H54 (cell line): ENCODE measurements at regions not wholly inside any gene's neighbourhood (a gene's known extent, or its start where the extent isn't known, plus 50 kb on each side); places are given as distances from the start of the nearest gene placed in this dataset.

ENCODE experiments used
- DNase-seq: peaks from one replicate; pipeline ENCODE4 v3.0.0; 2011; ENCODE audit warnings: low spot score, mixed read lengths; ENCODE audit not compliant: insufficient read length
- FAIRE-seq: peaks from 3 replicates; lab custom pipeline; 2011; peaks lifted over from hg19 to GRCh38; lab: Jason Lieb, UNC
- POLR2A ChIP-seq: IDR thresholded peaks from 2 replicates; pipeline ENCODE4 v1.6.1; 2011; ENCODE audit warnings: low read depth, mild to moderate bottlenecking, low read length

DNA sequence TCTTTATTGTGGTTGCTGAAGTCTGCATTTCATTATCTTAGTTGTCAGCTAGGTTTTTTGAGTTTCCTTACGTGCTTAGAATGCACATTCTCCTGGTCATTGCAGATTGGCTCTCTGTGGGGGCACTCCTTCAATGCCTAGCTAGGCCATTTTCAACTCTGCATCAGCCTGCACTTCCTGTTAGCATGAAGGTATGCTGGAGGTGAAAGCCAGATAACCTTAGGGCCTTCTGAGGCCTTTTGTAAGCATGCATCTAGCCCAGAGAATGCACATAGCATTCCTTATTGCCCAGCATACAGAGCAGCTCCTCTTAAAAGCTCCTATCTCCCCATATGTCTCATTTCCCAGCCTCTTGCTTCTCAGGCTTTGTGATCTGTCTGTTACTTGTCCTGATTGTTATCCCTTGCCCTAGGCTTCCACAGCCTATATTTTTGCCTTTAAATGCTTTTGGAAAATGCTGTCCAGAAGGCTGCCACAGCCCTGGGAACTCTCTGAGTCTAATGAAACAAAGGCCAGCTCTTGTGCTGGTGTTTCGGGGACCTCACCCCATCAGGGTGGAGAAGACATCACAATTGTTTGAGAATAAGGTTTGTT lies 108.1 kb upstream of the IGFBP3 start:
- FAIRE-seq (no peak), DNase-seq (no peak)
- TF ChIP-seq POLR2A: no peak

- no peak for TF ChIP-seq POLR2A
- DNase-seq (no peak), FAIRE-seq (no peak)
These were observed 107.2 kb upstream of the IGFBP3 start for GRCh38 chr7:46028246-46028645.

DNA sequence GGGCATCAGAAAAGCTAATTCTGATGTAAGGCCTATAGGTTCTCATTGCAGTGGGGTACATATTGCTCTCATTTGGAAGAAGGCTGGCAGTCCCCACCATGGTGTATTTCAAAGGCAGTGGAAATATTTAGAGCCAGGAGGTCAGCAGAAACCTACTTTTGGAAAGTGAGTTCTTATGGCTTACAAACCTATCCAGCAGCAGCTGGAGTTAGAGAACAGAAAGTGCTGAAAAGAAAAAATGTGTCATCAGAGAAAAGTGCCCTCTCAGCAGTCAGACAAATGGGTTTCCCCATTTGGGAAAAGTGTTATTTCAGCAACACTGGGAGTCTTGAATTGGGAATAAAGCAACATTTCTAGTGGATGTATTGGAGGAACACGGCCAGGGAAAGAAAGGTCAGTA lies 105.7 kb upstream of the IGFBP3 start:
- FAIRE-seq (no peak), DNase-seq (no peak)
- no peak for TF ChIP-seq POLR2A

- TF ChIP-seq POLR2A: no peak
- FAIRE-seq (peak; percentile 27), DNase-seq (no peak)
These were observed 103.3 kb upstream of the IGFBP3 start for GRCh38 chr7:46024263-46024916.

DNA sequence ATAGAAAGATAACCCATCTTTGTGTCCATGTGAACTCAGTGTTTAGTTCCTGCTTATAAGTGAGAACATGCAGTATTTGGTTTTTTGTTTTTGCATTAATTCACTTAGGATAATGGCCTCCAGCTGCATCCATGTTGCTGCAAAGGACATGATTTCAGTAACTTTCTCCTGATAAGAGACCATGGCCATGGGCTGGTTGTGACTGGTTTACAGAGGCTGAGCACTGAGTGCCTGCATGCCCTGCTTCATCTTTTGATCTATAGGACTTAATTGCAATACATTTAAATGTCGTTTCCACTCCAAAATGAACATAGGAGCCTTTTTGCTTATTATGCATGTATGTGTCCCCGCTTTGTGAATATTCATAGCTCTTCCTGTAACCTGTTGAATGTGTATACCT lies 101.3 kb upstream of the IGFBP3 start:
- no peak for TF ChIP-seq POLR2A
- FAIRE-seq (no peak), DNase-seq (no peak)

- DNase-seq: no peak
- TF ChIP-seq POLR2A: no peak
- FAIRE-seq: no peak
These were observed 94.2 kb upstream of the IGFBP3 start for GRCh38 chr7:46015107-46015868.

- TF ChIP-seq POLR2A: no peak
- FAIRE-seq (no peak), DNase-seq (no peak)
These were observed 90.4 kb upstream of the IGFBP3 start for GRCh38 chr7:46011501-46011900.

- FAIRE-seq: no peak
- DNase-seq: no peak
- no peak for TF ChIP-seq POLR2A
These were observed 90.0 kb upstream of the IGFBP3 start for GRCh38 chr7:46011059-46011458.

GRCh38 chr7:46009211-46009610 lies 88.1 kb upstream of the IGFBP3 start:
- TF ChIP-seq POLR2A: no peak
- no peak for DNase-seq
- FAIRE-seq: no peak

DNA sequence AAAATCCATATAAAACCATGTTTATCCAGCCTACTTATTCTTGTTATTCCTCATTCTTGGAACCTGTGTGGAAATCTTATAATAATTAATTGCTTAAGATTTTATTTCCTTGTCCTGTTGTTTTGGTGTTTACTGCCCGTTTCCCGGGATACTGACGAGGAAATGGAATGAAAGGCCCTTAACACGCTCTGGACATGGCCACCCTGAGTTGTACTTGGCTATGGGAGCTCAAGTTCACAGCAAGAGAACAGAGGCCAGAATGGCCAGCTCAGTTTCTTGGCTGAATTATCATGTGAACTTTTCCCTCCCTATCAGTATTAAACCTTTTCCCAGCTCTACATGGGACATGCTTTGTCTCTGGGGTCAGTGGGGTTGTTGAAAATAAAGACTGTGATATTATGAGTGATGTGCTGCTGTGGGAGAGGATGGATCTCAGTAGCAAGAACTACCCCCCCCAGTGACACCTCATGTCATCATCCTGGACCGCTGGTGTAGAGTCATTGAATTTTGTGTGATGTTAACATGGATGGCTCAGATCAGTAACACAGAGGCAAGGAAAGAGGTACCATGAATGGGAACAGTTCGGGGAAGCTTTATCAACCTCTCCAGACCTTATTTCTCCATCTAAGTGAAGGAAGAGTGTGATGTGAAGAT lies 87.0 kb upstream of the IGFBP3 start:
- DNase-seq: no peak
- no peak for TF ChIP-seq POLR2A
- no peak for FAIRE-seq

- TF ChIP-seq POLR2A: no peak
- FAIRE-seq: no peak
- DNase-seq: no peak
These were observed 86.1 kb upstream of the IGFBP3 start for GRCh38 chr7:46007194-46007593.

DNA sequence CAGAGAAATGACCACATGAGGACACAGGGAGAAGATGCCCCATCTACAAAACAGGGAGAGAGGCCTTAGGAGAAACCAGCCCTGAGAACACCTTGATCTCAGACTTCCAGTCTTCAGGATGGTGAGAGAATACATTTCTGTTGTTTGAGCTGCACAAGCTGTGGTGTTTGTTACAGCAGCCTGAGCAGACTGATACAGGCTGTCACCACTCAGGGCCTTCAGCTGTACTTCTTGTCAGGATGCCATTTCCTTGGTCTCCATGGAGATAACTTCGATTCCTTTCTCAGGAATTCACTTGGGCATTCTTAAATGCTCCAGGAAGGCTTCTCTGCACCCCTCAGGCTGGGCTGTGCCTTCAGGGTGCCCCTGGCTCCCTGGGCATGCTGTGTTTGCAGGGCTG lies 85.7 kb upstream of the IGFBP3 start:
- no peak for FAIRE-seq
- TF ChIP-seq POLR2A: no peak
- no peak for DNase-seq

GRCh38 chr7:46006212-46006611 lies 85.1 kb upstream of the IGFBP3 start:
- FAIRE-seq: no peak
- no peak for TF ChIP-seq POLR2A

GRCh38 chr7:46004965-46005364 lies 83.9 kb upstream of the IGFBP3 start:
- TF ChIP-seq POLR2A: no peak
- FAIRE-seq (no peak), DNase-seq (no peak)

More at GRCh38 chr7:46006212-46006611, 85.1 kb upstream of the IGFBP3 start:
- no peak for DNase-seq
